CMK (cell line): ENCODE measurements at regions not wholly inside any gene's neighbourhood (a gene's known extent, or its start where the extent isn't known, plus 50 kb on each side); places are given as distances from the start of the nearest gene placed in this dataset.

Experiments used
- DNase-seq: peaks from one replicate; pipeline ENCODE4 v3.0.0-alpha.2; 2010; ENCODE audit warnings: low read depth

GRCh38 chr18:11266781-11267480, 117.6 kb upstream of the PIEZO2 start:
- DNase-seq, result no peak

- DNase-seq, result no peak
Observed at GRCh38 chr18:11261486-11261885, 112.1 kb upstream of the PIEZO2 start.

GRCh38 chr18:11260961-11261461, 111.6 kb upstream of the PIEZO2 start:
- DNase-seq, result no peak

GRCh38 chr18:11259469-11260150, 110.2 kb upstream of the PIEZO2 start:
- no peak for DNase-seq

GRCh38 chr18:11258039-11258610, 108.8 kb upstream of the PIEZO2 start:
- DNase-seq, result no peak

- DNase-seq, result no peak
Observed at GRCh38 chr18:11256251-11256650, 106.9 kb upstream of the PIEZO2 start.

GRCh38 chr18:11251891-11252270, 102.5 kb upstream of the PIEZO2 start:
- no peak for DNase-seq

- no peak for DNase-seq
Observed at GRCh38 chr18:11251229-11251890, 102.0 kb upstream of the PIEZO2 start.

- no peak for DNase-seq
Observed at GRCh38 chr18:11249391-11249790, 100.0 kb upstream of the PIEZO2 start.

- DNase-seq, result no peak
Observed at GRCh38 chr18:11247381-11247970, 98.1 kb upstream of the PIEZO2 start.

GRCh38 chr18:11246495-11247300, 97.3 kb upstream of the PIEZO2 start:
- no peak for DNase-seq

GRCh38 chr18:11245879-11246278, 96.5 kb upstream of the PIEZO2 start:
- no peak for DNase-seq

- DNase-seq, result no peak
Observed at GRCh38 chr18:11237484-11237883, 88.1 kb upstream of the PIEZO2 start.

GRCh38 chr18:11237066-11237465, 87.7 kb upstream of the PIEZO2 start:
- DNase-seq, result no peak

GRCh38 chr18:11224153-11224552, 74.8 kb upstream of the PIEZO2 start:
- no peak for DNase-seq

GRCh38 chr18:11219571-11219970, 70.2 kb upstream of the PIEZO2 start:
- no peak for DNase-seq

GRCh38 chr18:11215216-11215615, 65.8 kb upstream of the PIEZO2 start:
- no peak for DNase-seq

GRCh38 chr18:11204020-11204419, 54.7 kb upstream of the PIEZO2 start:
- DNase-seq, result no peak

- no peak for DNase-seq
Observed at GRCh38 chr18:11199477-11199876, 50.1 kb upstream of the PIEZO2 start.
